ENCODE measurements at regions not wholly inside any gene's neighbourhood (a gene's known extent, or its start where the extent isn't known, plus 50 kb on each side); places are given as distances from the start of the nearest gene placed in this dataset.

GRCh38 chr9:86997156-86997555 is 49.9 kb upstream of the GAS1 start:
- H3K27ac ChIP-seq (ENCODE audit: low read length), result no peak overlapping the region
- intact Hi-C loops (cut with micrococcal nuclease), result no loop called here
- BruUV-seq (replicated peaks), result no TSS peak
- H2AFZ ChIP-seq (ENCODE audit: low read length), result no peak overlapping the region
- H3K36me3 ChIP-seq (ENCODE audit: low read depth, low read length), result no peaks in the 10 kb centered on the region
- H3K9me2 ChIP-seq (replicated peaks; ENCODE audit: low read length), result no peaks in the 10 kb centered on the region
- ChIA-PET POLR2A (ENCODE audit: unreplicated experiment) (no interaction called here), CTCF (no interaction called here)
- no peak overlapping the region for H3K4me3 ChIP-seq (ENCODE audit: low read length)
- no peak for DNase-seq
- H3F3A ChIP-seq (ENCODE audit: low read length, unreplicated experiment), result no peaks in the 10 kb centered on the region
- no peaks in the 10 kb centered on the region for H3K4me1 ChIP-seq (ENCODE audit: insufficient read depth, low read length)
- no peaks in the 10 kb centered on the region for H3K27me3 ChIP-seq (ENCODE audit: low read length)
- no peak overlapping the region for H3K9ac ChIP-seq (ENCODE audit: low read length)
- no peak for ATAC-seq
- TF ChIP-seq CTCF (conservative IDR thresholded peaks at IDR 0.05; ENCODE audit: low read depth, low read length) (no peak), EZH2 (IDR thresholded peaks at IDR 0.05; ENCODE audit: low read length, unreplicated experiment) (no peak), EZH2phosphoT487 (IDR thresholded peaks at IDR 0.05; ENCODE audit: borderline replicate concordance, low read length) (no peak)
- H3K4me2 ChIP-seq (ENCODE audit: low read length), result no peak overlapping the region
- no peaks in the 10 kb centered on the region for H3K79me2 ChIP-seq (ENCODE audit: low read length)
- H3K9me3 ChIP-seq (ENCODE audit: low read length), result no peaks in the 10 kb centered on the region
- H4K20me1 ChIP-seq (ENCODE audit: low read length), result no peaks in the 10 kb centered on the region

- ChIA-PET POLR2A (ENCODE audit: unreplicated experiment) (no interaction called here), CTCF (no interaction called here)
- Histone ChIP-seq H3F3A (ENCODE audit: low read length, unreplicated experiment) (no peaks in the 10 kb centered on the region), H3K36me3 (ENCODE audit: low read depth, low read length) (no peaks in the 10 kb centered on the region), H3K9ac (ENCODE audit: low read length) (no peak overlapping the region), H3K4me2 (ENCODE audit: low read length) (no peak overlapping the region), H3K27ac (ENCODE audit: low read length) (no peak overlapping the region), H3K79me2 (ENCODE audit: low read length) (no peaks in the 10 kb centered on the region), H3K4me3 (ENCODE audit: low read length) (no peak overlapping the region), H3K9me2 (replicated peaks; ENCODE audit: low read length) (no peaks in the 10 kb centered on the region), H2AFZ (ENCODE audit: low read length) (no peak overlapping the region), H4K20me1 (ENCODE audit: low read length) (no peaks in the 10 kb centered on the region), H3K4me1 (ENCODE audit: insufficient read depth, low read length) (no peaks in the 10 kb centered on the region), H3K27me3 (ENCODE audit: low read length) (no peaks in the 10 kb centered on the region), H3K9me3 (ENCODE audit: low read length) (no peaks in the 10 kb centered on the region)
- ATAC-seq, result no peak
- no peak for DNase-seq
- TF ChIP-seq EZH2phosphoT487 (IDR thresholded peaks at IDR 0.05; ENCODE audit: borderline replicate concordance, low read length) (no peak), CTCF (conservative IDR thresholded peaks at IDR 0.05; ENCODE audit: low read depth, low read length) (no peak), EZH2 (IDR thresholded peaks at IDR 0.05; ENCODE audit: low read length, unreplicated experiment) (no peak)
- intact Hi-C loops (cut with micrococcal nuclease), result no loop called here
- no TSS peak for BruUV-seq (replicated peaks)
Measured at GRCh38 chr9:86997951-86998350, 50.6 kb upstream of the GAS1 start.

GRCh38 chr9:87002517-87002916 is 55.2 kb upstream of the GAS1 start:
- no peaks in the 10 kb centered on the region for H3F3A ChIP-seq (ENCODE audit: low read length, unreplicated experiment)
- DNase-seq (no peak), ATAC-seq (no peak)
- H3K36me3 ChIP-seq (ENCODE audit: low read depth, low read length), result no peaks in the 10 kb centered on the region
- H3K27ac ChIP-seq (ENCODE audit: low read length), result no peak overlapping the region
- H3K9ac ChIP-seq (ENCODE audit: low read length), result no peak overlapping the region
- no TSS peak for BruUV-seq (replicated peaks)
- no peak overlapping the region for H3K4me3 ChIP-seq (ENCODE audit: low read length)
- TF ChIP-seq EZH2phosphoT487 (IDR thresholded peaks at IDR 0.05; ENCODE audit: borderline replicate concordance, low read length), result no peak
- TF ChIP-seq EZH2 (IDR thresholded peaks at IDR 0.05; ENCODE audit: low read length, unreplicated experiment), result no peak
- no peak for TF ChIP-seq CTCF (conservative IDR thresholded peaks at IDR 0.05; ENCODE audit: low read depth, low read length)
- H3K79me2 ChIP-seq (ENCODE audit: low read length), result no peaks in the 10 kb centered on the region
- CTCF ChIA-PET, result no interaction called here
- intact Hi-C loops (cut with micrococcal nuclease), result no loop called here
- no peak overlapping the region for H3K4me2 ChIP-seq (ENCODE audit: low read length)
- H2AFZ ChIP-seq (ENCODE audit: low read length), result no peak overlapping the region
- H3K4me1 ChIP-seq (ENCODE audit: insufficient read depth, low read length), result no peaks in the 10 kb centered on the region
- POLR2A ChIA-PET (ENCODE audit: unreplicated experiment), result no interaction called here
- no peaks in the 10 kb centered on the region for H3K9me2 ChIP-seq (replicated peaks; ENCODE audit: low read length)
- H3K9me3 ChIP-seq (ENCODE audit: low read length), result no peaks in the 10 kb centered on the region
- H3K27me3 ChIP-seq (ENCODE audit: low read length), result no peaks in the 10 kb centered on the region
- no peaks in the 10 kb centered on the region for H4K20me1 ChIP-seq (ENCODE audit: low read length)

All from PC-3 (cell line).